ENCODE measurements at regions not wholly inside any gene's neighbourhood (a gene's known extent, or its start where the extent isn't known, plus 50 kb on each side); places are given as distances from the start of the nearest gene placed in this dataset.

DNA sequence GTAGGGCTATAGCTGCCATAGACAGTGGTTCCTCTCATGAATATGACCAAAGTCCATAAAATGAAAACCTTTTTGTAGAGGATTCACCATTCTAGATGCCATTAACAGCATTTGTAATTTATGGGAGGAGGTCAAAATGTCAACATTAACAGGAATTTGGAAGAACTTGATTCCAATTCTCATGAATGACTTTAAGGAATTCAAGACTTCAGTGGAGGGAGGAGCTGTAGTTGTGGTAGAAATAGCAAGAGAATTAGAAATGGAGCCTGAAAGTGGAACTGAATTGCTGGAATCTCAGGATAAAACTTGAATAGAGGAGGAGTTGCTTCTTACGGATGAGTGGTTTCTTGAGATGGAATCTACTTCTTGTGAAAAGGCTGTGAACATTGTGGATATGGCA is 65.4 kb upstream of the ESRRG start:
- TF ChIP-seq, protein P1, sequence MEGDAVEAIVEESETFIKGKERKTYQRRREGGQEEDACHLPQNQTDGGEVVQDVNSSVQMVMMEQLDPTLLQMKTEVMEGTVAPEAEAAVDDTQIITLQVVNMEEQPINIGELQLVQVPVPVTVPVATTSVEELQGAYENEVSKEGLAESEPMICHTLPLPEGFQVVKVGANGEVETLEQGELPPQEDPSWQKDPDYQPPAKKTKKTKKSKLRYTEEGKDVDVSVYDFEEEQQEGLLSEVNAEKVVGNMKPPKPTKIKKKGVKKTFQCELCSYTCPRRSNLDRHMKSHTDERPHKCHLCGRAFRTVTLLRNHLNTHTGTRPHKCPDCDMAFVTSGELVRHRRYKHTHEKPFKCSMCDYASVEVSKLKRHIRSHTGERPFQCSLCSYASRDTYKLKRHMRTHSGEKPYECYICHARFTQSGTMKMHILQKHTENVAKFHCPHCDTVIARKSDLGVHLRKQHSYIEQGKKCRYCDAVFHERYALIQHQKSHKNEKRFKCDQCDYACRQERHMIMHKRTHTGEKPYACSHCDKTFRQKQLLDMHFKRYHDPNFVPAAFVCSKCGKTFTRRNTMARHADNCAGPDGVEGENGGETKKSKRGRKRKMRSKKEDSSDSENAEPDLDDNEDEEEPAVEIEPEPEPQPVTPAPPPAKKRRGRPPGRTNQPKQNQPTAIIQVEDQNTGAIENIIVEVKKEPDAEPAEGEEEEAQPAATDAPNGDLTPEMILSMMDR (IDR thresholded peaks at IDR 0.05) = no peak
- TF ChIP-seq POLR2A (IDR thresholded peaks at IDR 0.05; ENCODE audit: low read depth) (no peak), POLR2AphosphoS5 (IDR thresholded peaks at IDR 0.05) (no peak)
